Caco-2 (cell line): ENCODE measurements at regions not wholly inside any gene's neighbourhood (a gene's known extent, or its start where the extent isn't known, plus 50 kb on each side); places are given as distances from the start of the nearest gene placed in this dataset.

Source experiments
- BruUV-seq: library from RNA; stranded (reverse); fragments of 400-500 nt; replicated peaks from 2 replicates; lab custom pipeline; 2021; lab: Mats Ljungman, UMichigan
- CTCF ChIA-PET: fragments of 300-600 bp; sonication (Branson Sonifier 250); formaldehyde crosslinking; loops from one replicate; lab custom pipeline; 2022; ENCODE audit warnings: antibody characterized with exemption; lab: Charles Lee
- POLR2A ChIA-PET: fragments of 300-600 bp; sonication (Branson Sonifier 250); formaldehyde crosslinking; loops from one replicate; lab custom pipeline; 2022; ENCODE audit warnings: antibody characterized with exemption; lab: Charles Lee
- DNase-seq, 2 experiments: peaks; one replicate each; pipeline versions ENCODE4 v3.0.0 to v3.0.0-alpha.2; 2020 to 2022
- H3K27me3 ChIP-seq: replicated peaks from 2 replicates; pipeline ENCODE4 v1.6.0; 2011; ENCODE audit warnings: low read length; ENCODE audit not compliant: control insufficient read depth, insufficient read depth
- H3K36me3 ChIP-seq: 2 replicates; pipeline ENCODE4 v1.5.1; 2011; ENCODE audit warnings: low read length; ENCODE audit not compliant: control insufficient read depth, insufficient read depth
- H3K4me1 ChIP-seq: fragments of 250-450 bp; sonication (Bioruptor Pico); 2 replicates; pipeline ENCODE4 v1.5.1; 2020; ENCODE audit warnings: mild to moderate bottlenecking
- H3K4me3 ChIP-seq: 2 replicates; pipeline ENCODE4 v1.5.1; 2011; ENCODE audit warnings: low read depth, mild to moderate bottlenecking, control low read depth, low read length
- H3K9me3 ChIP-seq: fragments of 250-450 bp; sonication (Bioruptor Pico); 2 replicates; pipeline ENCODE4 v1.5.1; 2020; ENCODE audit warnings: mild to moderate bottlenecking, moderate library complexity
- H3K27ac Mint-ChIP-seq: one replicate; pipeline ENCODE4 v1.8.0; 2022; ENCODE audit warnings: mixed read lengths; ENCODE audit not compliant: unreplicated experiment
- H3K27me3 Mint-ChIP-seq: one replicate; pipeline ENCODE4 v1.8.0; 2022; ENCODE audit warnings: mixed read lengths; ENCODE audit not compliant: insufficient read depth, unreplicated experiment
- H3K36me3 Mint-ChIP-seq: one replicate; pipeline ENCODE4 v1.8.0; 2022; ENCODE audit warnings: mild to moderate bottlenecking, mixed read lengths; ENCODE audit not compliant: insufficient read depth, unreplicated experiment
- H3K4me1 Mint-ChIP-seq: one replicate; pipeline ENCODE4 v1.8.0; 2022; ENCODE audit warnings: low read depth, mixed read lengths; ENCODE audit not compliant: unreplicated experiment
- H3K4me3 Mint-ChIP-seq: one replicate; pipeline ENCODE4 v1.8.0; 2022; ENCODE audit warnings: mild to moderate bottlenecking, moderate library complexity, mixed read lengths; ENCODE audit not compliant: unreplicated experiment
- H3K9me3 Mint-ChIP-seq: one replicate; pipeline ENCODE4 v1.8.0; 2022; ENCODE audit warnings: mixed read lengths; ENCODE audit not compliant: unreplicated experiment
- intact Hi-C: fragments of 100-400 bp; cut with micrococcal nuclease; formaldehyde crosslinking; loops from one replicate; pipeline ENCODE4 v1.10.0; 2022; ENCODE audit not compliant: unreplicated experiment
- TF ChIP-seq, protein P1 (sequence below), 2 experiments: fragments of 200-600 bp in 1 of 2; IDR thresholded peaks; 1 replicate in 1 of 2; 2 replicates in 1 of 2; pipeline versions ENCODE4 v1.5.1 to v1.8.0; 2011 to 2022; ENCODE audit warnings: antibody characterized with exemption in 1 of 2, control low read depth in 1 of 2, inconsistent platforms in 1 of 2, low read depth in 1 of 2, low read length in 1 of 2, mild to moderate bottlenecking in 1 of 2, moderate library complexity in 1 of 2; ENCODE audit not compliant: insufficient read depth in 1 of 2, severe bottlenecking in 1 of 2, unreplicated experiment in 1 of 2

DNA sequence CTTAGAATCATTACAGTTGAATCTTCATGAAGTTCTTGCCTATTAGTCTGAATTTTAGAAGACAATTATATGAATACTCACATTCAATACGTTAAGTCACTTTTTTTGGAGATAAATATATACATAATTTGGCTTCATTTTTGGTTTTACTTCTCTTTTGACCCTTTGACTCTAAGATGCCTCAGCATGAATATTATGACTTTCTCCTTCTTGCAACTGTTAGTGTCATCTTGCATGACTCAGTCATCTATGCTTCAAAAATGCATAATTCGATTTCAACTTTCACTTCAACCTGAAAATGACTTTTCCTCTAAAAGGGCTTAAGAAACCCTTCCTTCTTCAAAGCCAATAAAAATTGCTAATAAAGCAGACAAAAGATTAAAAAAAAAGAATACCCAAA is 1427.5 kb downstream of the ADGRL3 start:
- H3K9me3 Mint-ChIP-seq: no peaks in the 10 kb centered on the region
- H3K4me3 ChIP-seq: no peak overlapping the region
- H3K36me3 Mint-ChIP-seq: no peaks in the 10 kb centered on the region
- BruUV-seq: no TSS peak
- no peaks in the 10 kb centered on the region for H3K27me3 ChIP-seq
- no peaks in the 10 kb centered on the region for H3K27me3 Mint-ChIP-seq
- H3K27ac Mint-ChIP-seq: no peak overlapping the region
- TF ChIP-seq, protein P1, sequence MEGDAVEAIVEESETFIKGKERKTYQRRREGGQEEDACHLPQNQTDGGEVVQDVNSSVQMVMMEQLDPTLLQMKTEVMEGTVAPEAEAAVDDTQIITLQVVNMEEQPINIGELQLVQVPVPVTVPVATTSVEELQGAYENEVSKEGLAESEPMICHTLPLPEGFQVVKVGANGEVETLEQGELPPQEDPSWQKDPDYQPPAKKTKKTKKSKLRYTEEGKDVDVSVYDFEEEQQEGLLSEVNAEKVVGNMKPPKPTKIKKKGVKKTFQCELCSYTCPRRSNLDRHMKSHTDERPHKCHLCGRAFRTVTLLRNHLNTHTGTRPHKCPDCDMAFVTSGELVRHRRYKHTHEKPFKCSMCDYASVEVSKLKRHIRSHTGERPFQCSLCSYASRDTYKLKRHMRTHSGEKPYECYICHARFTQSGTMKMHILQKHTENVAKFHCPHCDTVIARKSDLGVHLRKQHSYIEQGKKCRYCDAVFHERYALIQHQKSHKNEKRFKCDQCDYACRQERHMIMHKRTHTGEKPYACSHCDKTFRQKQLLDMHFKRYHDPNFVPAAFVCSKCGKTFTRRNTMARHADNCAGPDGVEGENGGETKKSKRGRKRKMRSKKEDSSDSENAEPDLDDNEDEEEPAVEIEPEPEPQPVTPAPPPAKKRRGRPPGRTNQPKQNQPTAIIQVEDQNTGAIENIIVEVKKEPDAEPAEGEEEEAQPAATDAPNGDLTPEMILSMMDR (IDR thresholded peaks at IDR 0.05; ENCODE audit: insufficient read depth in 1 of 2, low read depth in 1 of 2, low read length in 1 of 2, severe bottlenecking in 1 of 2, unreplicated experiment in 1 of 2): no peak
- H3K4me1 ChIP-seq: no peaks in the 10 kb centered on the region
- no peaks in the 10 kb centered on the region for H3K9me3 ChIP-seq
- no peaks in the 10 kb centered on the region for H3K4me1 Mint-ChIP-seq
- CTCF ChIA-PET: no interaction called here
- intact Hi-C loops: no loop called here
- no peak overlapping the region for H3K4me3 Mint-ChIP-seq
- H3K36me3 ChIP-seq: no peaks in the 10 kb centered on the region
- POLR2A ChIA-PET: no interaction called here
- DNase-seq: no peak

DNA sequence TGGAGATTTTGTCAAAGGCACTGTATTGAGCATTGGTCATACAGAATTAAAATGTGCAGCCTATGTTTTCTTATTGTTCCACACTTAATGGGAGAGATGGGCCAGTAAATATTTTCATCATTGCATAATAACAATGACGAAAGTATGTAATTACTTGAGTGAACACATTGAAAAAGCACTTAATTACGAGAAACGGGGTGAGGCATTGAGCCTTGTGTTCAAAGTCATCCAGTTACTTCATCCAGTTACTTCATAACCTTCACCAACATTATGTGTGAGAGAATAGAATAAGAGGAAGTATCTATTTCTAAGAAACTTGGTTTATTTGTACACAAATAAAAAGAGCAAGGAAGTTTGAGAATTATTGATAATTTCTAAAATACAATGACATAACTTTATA is 1427.0 kb downstream of the ADGRL3 start:
- no peaks in the 10 kb centered on the region for H3K9me3 ChIP-seq
- no peak overlapping the region for H3K4me3 ChIP-seq
- intact Hi-C loops: no loop called here
- no peaks in the 10 kb centered on the region for H3K36me3 Mint-ChIP-seq
- no peaks in the 10 kb centered on the region for H3K9me3 Mint-ChIP-seq
- no peaks in the 10 kb centered on the region for H3K27me3 ChIP-seq
- H3K27me3 Mint-ChIP-seq: no peaks in the 10 kb centered on the region
- BruUV-seq: no TSS peak
- TF ChIP-seq, protein P1 (IDR thresholded peaks at IDR 0.05; ENCODE audit: insufficient read depth in 1 of 2, low read depth in 1 of 2, low read length in 1 of 2, severe bottlenecking in 1 of 2, unreplicated experiment in 1 of 2): no peak
- H3K36me3 ChIP-seq: no peaks in the 10 kb centered on the region
- no peak overlapping the region for H3K27ac Mint-ChIP-seq
- no peak overlapping the region for H3K4me3 Mint-ChIP-seq
- H3K4me1 Mint-ChIP-seq: no peaks in the 10 kb centered on the region
- DNase-seq: no peak
- POLR2A ChIA-PET: no interaction called here
- H3K4me1 ChIP-seq: no peaks in the 10 kb centered on the region
- CTCF ChIA-PET: no interaction called here

DNA sequence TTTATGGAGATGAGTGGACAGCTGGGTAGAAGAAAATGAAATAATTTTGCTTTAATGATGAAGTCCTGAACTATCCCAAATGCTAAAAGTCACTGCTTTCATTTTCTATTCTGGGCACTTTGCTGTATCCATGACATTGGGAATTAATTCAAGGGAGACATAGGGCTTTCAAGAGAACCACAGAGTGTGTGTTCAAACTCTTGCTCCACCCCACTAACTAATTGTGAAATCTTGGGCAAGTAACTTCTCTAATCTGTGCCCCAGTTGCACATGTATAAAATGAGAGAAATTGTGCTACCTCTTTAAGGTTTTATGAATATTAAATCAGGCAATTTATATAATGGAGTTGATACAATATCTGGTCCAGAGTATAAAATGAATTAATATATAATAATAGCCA is 1422.0 kb downstream of the ADGRL3 start:
- POLR2A ChIA-PET: no interaction called here
- intact Hi-C loops: no loop called here
- CTCF ChIA-PET: no interaction called here
- Mint-ChIP-seq H3K27ac (no peak overlapping the region), H3K4me3 (no peak overlapping the region), H3K9me3 (no peaks in the 10 kb centered on the region), H3K4me1 (no peaks in the 10 kb centered on the region), H3K27me3 (no peaks in the 10 kb centered on the region), H3K36me3 (no peaks in the 10 kb centered on the region)
- H3K4me3 ChIP-seq: no peak overlapping the region
- no peak for DNase-seq
- no TSS peak for BruUV-seq
- no peaks in the 10 kb centered on the region for H3K4me1 ChIP-seq
- H3K27me3 ChIP-seq: no peaks in the 10 kb centered on the region
- no peaks in the 10 kb centered on the region for H3K36me3 ChIP-seq
- no peaks in the 10 kb centered on the region for H3K9me3 ChIP-seq
- TF ChIP-seq, protein P1 (IDR thresholded peaks at IDR 0.05; ENCODE audit: insufficient read depth in 1 of 2, low read depth in 1 of 2, low read length in 1 of 2, severe bottlenecking in 1 of 2, unreplicated experiment in 1 of 2): no peak
